Islet precursor cell (in vitro differentiated cells): ENCODE measurements at regions not wholly inside any gene's neighbourhood (a gene's known extent, or its start where the extent isn't known, plus 50 kb on each side); places are given as distances from the start of the nearest gene placed in this dataset.
A peak's percentile ranks its signal among the peaks of the same experiment; 100 is the strongest.
"Not testable (repeated sequence)": the region's sequence is repeated elsewhere in the genome, so short reads cannot be mapped to it uniquely, and the experiment has no call there.

Experiments used
- DNase-seq: peaks from one replicate; pipeline ENCODE4 v3.0.0-alpha.2; 2018

DNA sequence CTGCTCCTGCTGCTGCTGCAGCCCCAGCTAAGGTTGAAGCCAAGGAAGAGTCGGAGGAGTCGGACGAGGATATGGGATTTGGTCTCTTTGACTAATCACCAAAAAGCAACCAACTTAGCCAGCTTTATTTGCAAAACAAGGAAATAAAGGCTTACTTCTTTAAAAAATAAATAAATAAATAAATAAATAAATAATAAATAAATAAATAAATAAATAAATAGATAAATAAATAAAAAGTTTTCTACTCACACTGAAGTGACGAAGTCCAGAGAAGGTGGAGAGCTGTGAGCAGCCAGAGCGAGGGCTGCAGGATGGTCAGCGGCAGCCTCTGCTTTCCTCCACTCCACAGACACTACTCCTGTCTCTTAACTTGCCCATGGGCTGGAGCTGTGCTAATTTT lies 105.6 kb upstream of the ATL2 start:
- not testable (repeated sequence) for DNase-seq

DNA sequence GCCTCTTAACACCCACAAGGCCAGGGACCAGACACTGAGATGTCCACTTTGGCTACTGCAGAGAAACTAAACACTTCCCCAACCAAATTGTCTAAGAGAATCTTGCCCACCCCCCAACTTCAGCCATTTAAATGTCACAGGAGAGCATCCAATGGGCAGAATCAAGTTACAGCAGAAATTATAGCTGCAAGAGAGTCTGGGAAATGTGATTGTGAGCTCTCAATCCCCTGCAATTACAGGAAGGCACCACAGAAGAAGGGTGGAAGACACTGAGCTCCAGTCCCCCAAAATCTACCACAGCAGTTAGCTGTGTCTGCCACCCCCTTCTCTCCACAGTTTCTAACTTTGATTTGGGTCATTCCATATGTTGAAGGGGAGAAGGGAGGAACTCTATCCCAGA lies 103.5 kb upstream of the ATL2 start:
- no peak for DNase-seq

DNA sequence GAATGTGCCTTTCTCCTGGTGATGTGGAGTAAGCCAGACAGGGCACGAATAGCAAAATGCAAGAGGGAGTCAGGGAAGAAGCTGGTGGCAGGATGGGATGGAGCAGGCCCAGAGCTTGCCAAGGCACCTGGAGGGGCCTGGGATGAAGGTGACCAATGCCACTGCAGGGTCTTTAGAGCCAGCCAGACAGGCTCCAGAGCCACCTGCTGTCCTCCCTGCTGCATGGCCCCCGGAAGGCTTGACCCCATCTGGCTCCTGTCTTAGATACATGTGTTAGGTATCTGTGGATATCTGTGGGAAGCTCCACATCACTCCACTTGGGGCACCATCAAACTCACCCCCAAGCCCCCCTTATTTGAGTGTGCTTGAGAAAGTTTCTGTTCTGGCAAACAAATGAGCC lies 99.9 kb upstream of the ATL2 start:
- DNase-seq = no peak

DNA sequence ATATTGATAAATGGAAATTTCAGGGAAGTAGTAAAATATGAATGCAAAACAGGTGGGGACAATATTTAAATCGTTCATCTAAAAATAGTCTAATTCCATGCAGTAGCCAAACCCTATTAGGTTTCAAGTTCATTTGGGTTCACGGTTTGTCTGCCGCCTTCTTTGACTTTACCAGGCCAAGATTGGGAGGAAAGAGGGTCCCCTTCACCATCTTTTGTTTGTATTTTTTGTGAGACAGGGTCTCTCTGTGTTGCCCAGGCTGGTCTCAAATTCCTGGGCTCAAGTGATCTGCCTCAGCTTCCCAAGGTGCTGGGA lies 98.5 kb upstream of the ATL2 start:
- DNase-seq = no peak

DNA sequence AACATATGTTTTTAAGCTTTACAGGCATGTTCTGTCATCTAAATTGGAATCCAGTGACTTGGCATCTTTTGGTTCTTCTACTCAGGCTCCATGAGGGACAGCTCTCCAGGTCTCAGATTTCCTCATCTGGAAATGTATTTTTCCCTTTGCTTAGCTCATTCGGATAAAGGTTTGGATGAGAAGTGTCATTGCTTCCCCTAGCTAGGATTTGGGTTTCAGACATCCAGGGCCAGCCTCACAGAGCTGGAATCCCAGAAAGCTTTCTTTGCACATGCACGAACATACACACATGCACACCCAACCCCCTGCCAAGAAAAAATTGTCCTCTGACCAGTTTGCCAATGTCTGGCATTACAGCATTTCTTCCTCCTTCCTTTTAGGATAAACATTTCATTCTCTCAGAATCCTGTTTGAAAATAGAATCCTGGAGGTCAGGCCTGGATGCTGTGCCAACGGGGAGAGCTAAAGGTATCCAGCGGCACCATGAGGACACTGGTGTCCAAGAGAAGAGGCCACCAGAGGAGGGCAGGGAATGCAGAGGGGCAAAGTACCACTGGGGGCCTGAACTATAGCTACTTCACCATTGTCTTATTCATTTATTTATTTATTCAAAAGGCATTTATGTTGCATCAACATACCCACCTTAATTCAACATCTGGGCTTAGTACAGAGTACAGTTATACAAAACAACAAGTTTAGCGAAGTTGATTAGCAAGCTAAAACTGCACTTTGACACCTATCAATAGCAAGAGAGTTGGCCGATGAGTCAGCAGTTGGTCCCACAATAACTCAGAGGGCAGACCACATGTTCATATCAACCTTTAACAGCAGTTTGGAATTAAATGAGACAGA lies 97.9 kb upstream of the ATL2 start:
- no peak for DNase-seq

DNA sequence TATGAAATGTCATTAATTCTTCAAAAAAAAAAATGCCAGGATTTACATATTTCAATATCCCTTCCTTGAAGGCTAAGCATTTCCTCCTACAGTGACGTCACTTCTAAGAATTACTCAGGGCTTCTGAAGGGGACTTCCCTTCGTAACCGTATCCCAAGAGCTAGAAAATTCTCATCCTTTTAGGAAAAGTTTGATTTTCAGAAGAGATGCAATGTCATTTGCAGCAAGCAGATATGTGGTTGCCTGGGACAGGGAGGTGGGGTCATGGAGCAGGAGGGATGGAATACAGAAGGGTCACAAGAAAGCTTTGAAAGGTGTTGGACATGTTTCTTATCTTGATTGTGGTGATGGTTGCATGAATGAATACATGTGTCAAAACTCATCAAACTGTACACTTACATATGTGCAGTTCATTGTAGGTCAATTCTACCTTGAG lies 97.0 kb upstream of the ATL2 start:
- no peak for DNase-seq

DNA sequence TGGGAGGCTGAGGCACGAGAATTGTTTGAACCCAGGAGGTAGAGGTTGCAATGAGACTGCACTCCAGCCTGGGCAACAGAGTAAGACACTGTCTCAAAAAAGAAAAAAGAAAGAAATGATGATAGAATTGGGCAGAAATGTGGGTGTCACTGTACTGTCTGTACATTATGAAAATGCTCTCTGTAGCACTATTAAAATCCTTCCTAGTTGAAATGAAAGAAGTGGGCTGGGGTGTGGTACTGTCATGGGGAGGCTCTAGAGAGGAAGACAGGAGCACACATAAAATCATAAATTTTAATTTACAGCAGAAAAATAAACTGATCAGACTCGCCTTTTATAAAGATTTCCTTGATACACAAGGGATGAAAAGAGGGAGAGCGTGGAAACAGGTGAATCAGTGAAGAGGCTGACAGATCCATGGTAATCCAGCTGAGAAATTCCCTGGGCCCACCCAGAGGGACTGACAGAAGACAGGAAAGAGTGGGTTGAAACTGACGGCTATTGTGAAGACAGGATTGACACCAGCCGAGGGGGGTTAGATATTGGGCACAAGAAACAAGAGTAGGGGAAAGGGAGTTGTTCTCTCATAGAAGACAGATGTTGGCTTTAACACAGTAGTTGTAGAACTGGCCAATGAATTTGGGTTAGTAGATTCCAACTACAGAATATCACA lies 96.4 kb upstream of the ATL2 start:
- DNase-seq = no peak

DNA sequence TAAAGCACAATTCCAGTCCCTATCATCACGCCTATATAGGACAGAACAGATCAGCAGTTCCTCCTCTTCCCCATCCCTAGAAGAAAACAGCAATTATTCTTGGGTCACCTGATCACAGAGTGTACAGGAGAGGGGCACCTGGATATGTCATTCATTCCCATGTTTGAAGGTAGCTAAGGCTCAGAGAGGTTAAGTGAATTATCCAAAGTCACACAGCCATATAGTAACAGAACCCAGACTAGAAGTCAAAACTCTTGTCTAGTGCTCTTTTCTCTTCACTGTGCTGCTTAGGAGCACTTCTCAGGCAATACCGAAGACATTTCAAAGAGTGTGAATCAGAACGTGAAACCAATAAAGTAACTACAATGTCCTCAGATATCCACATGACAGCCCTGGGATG lies 93.0 kb upstream of the ATL2 start:
- DNase-seq = no peak

DNA sequence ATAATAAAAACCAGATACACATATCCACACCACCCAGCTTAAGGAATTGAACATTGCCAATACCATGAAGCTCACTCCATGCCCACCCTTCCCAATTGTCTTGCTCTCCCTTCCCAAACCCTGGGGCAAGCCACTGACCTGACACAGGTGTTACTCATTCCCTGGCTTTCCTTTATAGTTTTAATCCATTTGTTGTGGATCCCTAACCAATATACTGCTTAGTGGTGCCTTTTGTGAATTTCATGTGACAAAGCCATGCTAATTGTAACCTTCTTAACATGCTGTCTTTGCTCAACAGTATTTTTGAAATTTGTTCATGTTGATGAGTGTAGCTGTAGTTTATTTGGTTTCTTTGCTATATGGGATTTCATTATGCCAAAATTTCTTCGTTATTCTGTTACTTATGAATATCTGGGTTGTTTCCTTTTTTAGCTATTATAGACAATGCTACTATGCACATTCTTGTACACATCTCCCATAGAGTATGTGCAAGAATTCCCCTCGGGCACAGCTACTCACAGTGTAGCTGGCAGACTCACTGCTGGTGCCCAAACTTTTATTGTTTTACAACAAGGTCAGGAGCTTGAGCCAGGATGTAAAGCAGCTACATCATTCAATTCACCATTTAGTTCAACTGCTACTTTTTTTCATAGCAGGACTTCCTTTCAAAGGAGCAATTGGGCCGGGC lies 90.8 kb upstream of the ATL2 start:
- no peak for DNase-seq

DNA sequence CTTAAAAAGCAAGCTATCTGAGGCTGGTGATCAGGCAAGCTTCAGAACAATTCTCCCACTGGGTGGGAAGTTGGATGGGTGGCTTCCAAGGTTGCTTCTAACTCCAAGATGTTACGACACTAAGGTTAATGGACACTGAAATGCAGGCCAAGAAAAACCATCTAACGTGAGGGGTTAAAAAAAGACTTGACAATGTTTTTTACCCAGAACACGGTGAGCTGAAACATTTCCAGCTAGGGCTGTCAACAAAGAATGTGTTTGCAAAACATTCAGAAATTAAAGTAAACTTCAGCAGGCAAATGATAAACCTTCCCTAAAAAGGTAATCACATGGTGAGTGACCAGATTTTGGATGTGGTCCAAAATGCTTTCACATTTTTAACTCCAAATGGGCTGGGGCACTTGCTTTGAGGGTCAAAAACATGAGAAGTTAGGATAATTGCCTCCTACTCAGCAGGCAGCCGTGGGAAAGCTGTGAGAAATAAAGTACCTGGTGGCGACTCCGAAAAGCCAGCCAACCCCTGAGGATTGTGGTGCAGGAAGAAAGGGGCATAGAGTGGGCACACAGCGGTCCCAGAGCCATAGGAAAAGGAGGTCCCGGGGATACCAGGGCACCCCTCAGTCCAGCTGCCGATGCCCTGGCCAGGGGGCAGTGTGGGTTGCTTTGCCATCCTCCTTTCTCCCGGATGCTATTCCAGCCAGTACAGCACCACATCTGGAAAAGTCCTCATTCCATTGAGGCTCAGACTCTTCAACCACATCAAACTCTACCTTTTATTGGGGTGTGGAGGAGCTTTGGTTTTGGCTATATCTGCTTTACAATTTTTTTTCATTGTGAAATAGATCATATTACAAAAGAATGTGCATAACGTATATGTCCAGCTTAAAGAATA lies 90.0 kb upstream of the ATL2 start:
- no peak for DNase-seq

DNA sequence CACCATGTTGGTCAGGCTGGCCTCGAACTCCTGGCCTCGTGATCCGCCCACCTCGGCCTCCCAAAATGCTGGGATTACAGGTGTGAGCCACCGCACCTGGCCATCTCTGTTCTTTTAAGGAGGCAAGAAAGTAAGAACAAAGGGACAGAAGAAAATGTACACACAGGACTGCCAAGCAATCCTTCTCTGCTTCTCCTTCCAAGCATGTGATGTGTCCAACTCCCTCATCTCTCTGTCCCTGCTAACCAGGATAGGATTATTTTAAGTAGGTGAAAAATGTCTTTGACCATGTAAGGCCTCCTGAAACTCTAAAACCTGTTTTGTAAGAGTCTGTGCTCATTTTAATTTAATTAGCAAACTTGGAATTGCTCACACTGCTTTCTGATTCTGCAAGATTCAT lies 89.3 kb upstream of the ATL2 start:
- DNase-seq = no peak

DNA sequence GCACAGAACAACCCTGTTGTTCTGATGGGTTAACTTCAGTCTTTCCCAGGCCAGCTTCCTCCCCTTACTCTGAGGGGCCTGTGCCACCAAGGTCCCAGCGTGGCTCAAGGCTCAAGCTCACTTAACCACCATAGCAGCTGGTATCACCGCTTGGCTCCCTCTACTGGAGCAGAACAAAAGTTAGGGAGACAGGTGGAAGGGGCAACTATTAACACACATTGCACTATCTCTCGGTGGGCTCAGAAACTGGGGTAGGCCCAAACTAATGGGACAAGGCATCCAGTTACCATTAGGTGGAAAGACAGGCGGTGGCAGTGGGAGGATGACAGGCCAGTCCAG lies 88.7 kb upstream of the ATL2 start:
- DNase-seq = peak; percentile 67

DNA sequence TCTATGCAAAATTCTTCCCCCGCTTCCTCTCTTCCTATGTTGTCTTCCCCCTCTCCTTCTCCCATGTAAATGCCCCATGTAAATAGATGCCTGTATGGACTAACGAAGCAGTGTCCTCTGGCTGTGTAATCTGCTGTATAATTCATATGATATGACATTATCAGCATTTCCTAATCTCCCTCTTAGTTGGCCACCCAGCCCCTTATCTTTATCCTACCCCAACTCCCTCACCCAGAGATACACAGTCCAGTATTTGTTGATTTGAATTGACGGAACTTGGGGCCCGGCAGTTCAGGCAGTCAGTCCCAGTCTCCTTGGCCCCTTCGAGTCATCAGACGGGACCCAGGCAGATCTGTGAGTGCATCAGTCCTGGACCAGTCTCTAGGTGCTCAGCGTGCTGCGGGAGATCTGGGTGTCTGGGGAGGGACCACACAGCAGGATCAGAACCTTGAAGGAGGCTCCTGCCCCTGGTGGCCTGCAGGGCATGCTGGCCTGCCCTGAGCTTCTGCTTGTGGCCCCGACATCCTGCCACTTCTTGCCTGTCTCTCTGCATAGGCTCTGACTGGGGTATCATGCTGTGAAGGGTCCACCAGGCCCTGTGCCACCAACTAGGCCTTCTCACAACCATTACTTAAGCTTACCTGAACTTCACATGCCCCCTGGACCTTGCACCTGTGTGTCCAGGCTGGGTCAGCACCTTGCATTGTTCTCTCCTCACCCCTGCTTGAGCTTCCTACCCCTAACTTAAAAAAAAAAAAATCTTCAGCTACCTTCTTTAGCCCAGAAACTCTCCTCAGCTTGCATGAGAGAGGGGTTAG lies 88.1 kb upstream of the ATL2 start:
- no peak for DNase-seq

DNA sequence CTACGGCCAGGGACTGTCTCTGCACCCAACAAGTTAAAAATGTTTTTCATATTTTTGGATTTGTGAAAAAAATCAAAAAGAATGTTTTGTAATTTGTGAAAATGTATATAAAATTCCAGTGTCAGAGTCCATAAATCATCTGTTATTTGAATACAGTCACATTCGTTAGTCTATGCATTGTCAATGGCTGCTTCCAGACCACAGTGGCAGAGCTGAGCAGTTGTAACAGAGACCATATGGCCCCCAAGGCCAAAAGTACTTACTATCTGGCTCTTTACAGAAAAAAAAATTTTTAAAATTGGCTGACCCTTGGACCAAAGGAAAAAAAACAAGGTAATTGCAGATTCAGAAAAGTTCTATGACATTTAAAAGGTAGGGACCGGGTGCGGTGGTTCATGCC lies 86.7 kb upstream of the ATL2 start:
- no peak for DNase-seq

DNA sequence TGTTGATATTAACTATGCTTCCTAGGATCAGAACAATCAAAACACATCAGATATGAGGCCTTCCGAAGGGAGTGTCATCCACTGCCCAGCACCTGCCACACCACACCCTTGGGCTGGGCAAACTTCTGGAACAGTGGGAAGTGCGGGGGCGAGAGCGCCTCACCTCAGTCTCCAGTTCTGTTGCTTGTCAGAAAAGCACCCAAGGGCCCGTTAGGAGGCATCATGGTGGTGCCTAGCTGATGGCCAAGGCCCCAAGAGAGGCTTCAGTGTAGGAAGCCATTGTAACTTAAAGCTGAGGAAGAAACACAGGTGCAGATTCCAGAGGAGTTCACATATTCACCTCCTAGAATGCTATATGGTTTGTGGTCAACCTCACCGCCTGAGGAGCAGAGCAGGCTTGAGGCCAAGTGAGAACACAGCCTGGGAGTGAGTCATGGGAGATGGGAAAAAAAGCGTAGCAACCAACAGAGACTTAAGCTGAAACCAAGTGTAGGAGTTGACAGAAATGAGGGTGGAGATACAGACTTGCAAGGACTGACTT lies 85.1 kb upstream of the ATL2 start:
- peak; percentile 86 for DNase-seq

DNA sequence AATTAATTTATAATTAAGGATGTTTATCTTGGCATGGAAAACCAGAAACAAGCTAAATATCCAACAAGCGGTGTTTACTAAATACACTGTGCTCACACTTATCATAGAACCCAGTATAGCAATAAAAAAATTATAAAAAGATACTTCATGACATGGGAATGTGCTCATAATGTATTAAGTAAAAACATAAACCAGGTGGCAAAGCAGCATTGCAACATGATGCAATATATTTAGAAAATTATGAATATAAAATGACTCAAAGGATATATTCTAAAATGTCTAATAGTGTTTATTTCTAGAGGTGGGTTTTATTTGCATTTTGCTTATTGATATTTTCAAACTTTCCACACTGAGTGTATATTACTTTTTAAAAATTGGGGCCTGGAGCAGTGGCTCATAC lies 84.4 kb upstream of the ATL2 start:
- DNase-seq = no peak

DNA sequence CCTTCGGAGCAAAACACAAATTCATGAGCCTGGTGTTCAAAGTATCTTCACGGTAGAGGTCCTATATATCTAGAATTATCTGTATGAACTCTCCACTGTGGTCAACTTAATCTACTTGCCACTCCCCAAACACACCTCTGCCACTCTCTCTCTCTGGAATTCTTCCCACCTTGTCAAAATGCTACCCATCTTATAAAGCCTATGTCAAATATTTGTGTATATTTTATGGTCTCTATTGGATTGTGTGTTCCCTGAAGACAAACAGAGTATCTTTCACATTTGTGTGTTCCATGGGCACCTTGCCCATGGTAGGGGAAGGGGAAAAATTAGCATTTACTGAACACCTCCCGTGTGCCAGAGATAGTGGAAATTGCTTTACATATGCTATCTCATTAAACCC lies 83.2 kb upstream of the ATL2 start:
- DNase-seq = no peak

DNA sequence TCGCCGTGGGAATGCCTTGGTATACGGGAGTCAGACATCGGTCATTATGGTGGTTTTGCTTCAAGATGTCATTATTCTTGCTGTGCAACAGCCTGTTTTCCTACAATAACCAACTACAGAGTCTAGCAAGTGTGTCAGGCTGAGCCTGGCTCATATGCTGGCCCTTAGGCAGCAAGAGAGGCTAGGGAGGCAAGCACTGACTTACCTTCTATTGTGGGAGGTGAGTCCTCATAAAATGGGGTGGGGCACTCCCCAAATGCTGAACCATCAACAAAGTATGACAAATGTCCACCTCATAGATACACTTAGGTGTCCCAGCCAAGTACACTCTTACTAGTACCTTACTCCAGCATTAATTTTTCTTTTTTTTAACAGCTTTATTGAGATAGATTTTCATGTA lies 77.0 kb upstream of the ATL2 start:
- DNase-seq = no peak

DNA sequence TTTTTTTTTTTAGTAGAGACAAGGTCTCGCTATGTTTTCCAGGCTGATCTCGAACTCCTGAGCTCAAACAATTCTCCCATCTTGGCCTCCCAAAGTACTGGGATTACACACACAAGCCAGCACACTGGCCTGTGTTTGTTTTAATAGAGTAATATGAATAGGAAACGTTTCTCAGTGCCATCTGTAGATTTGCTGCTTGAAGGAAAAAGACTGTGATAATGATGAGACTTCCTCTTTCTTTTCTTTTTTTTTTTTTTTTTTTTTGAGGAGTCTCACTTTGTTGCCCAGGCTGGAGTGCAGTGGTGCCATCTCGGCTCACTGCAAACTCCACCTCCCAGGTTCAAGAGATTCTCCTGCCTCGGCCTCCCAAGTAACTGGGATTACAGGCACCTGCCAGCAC lies 74.7 kb upstream of the ATL2 start:
- DNase-seq = not testable (repeated sequence)

DNA sequence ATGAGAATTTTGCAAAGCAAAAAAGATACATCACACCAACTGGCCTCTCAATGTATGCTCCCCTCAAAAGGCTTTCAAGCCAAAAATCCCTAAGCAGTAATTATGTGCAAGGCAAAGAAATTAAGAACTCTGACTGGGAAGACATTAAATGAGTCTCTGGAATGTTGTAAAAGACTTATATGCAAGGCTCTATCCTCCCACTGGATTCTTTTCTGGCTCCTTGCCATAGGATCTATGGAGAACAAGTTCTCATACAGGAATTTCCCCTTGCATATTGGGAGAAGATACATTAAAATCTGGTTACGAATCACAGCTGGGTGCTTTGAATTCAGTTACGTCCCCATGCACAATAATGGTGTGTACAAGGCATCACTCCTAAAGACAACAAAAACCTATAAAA lies 73.4 kb upstream of the ATL2 start:
- no peak for DNase-seq

DNA sequence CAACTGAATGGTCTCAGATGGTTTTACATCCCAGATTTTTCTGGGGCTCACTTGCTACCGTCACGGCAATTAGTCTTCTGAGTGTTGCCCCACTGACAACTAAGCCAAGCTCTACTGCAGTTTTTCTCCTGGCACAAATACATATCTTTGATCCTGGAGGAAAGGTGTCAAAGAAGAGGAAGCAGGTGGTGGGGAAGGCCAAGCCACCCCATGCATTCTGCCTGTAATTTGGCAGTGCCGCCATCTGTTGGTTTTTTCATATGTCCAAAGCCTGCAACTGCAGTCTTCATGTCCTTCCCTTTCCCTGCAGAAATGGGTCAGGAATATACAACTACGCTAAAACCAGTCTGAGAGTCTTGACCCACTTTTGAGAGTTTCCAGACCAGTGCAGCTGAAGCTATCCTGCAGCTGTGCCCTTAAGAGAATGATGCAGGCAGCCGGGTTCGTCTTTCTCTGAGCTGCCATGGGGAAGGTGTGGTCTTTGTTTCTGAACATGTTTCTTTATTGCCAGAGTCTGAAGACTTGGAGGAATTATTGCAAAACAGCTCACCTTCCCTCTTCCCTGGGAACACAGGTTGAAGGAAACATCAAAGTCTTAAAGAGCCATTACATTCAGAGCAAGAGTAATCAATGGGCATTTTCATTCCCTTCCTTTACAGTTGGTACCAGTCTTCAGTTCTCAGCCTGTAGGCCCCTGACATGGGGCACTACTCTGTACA lies 71.8 kb upstream of the ATL2 start:
- DNase-seq = no peak
